GM23338 (cell line): ENCODE measurements at regions not wholly inside any gene's neighbourhood (a gene's known extent, or its start where the extent isn't known, plus 50 kb on each side); places are given as distances from the start of the nearest gene placed in this dataset.

Experiments
- CTCF ChIP-seq, 2 experiments: fragments of 200-600 bp in 1 of 2; sonication (generic) in 1 of 2; conservative IDR thresholded peaks; 2 replicates each; pipeline versions ENCODE4 v1.5.1 to v1.6.1; 2016 to 2017; ENCODE audit warnings: antibody characterized with exemption in 2 of 2, low read depth in 2 of 2, mild to moderate bottlenecking in 2 of 2, moderate library complexity in 1 of 2
- EZH2 ChIP-seq: fragments of 200-600 bp; sonication (generic); IDR thresholded peaks from one replicate; pipeline ENCODE4 v1.8.0; 2017; ENCODE audit warnings: antibody characterized with exemption, mild to moderate bottlenecking, low read depth; ENCODE audit not compliant: unreplicated experiment
- REST ChIP-seq: IDR thresholded peaks from one replicate; pipeline ENCODE4 v1.6.1; 2018; ENCODE audit warnings: antibody characterized with exemption; ENCODE audit not compliant: unreplicated experiment

- no peak for TF ChIP-seq EZH2
- TF ChIP-seq CTCF (conservative IDR thresholded peaks at IDR 0.05; ENCODE audit: low read depth in 2 of 2): no peak
- TF ChIP-seq REST: no peak
Measured at GRCh38 chr5:9713356-9713755, 83.2 kb upstream of the TAS2R1 start.
